Tibial nerve (tissue), 3 donors: ENCODE measurements at regions not wholly inside any gene's neighbourhood (a gene's known extent, or its start where the extent isn't known, plus 50 kb on each side); places are given as distances from the start of the nearest gene placed in this dataset.
"Not testable (repeated sequence)": the region's sequence is repeated elsewhere in the genome, so short reads cannot be mapped to it uniquely, and the experiment has no call there.

ENCODE experiments used
- POLR2A ChIP-seq, 2 donors: fragments of 450-650 bp; IDR thresholded peaks; one replicate each; pipeline ENCODE4 v1.6.1; 2017; ENCODE audit warnings: antibody characterized with exemption in 2 of 2, mild to moderate bottlenecking in 2 of 2, moderate library complexity in 2 of 2
- TF ChIP-seq, protein P1 (sequence below), 5 experiments: fragments of 200-600 bp in 3 of 5; fragments of 450-650 bp in 2 of 5; sonication (generic) in 3 of 5; IDR thresholded peaks; one replicate each; pipeline ENCODE4 v1.5.1; 2016 to 2019; ENCODE audit warnings: antibody characterized with exemption in 5 of 5, mild to moderate bottlenecking in 3 of 5, moderate library complexity in 2 of 5

DNA sequence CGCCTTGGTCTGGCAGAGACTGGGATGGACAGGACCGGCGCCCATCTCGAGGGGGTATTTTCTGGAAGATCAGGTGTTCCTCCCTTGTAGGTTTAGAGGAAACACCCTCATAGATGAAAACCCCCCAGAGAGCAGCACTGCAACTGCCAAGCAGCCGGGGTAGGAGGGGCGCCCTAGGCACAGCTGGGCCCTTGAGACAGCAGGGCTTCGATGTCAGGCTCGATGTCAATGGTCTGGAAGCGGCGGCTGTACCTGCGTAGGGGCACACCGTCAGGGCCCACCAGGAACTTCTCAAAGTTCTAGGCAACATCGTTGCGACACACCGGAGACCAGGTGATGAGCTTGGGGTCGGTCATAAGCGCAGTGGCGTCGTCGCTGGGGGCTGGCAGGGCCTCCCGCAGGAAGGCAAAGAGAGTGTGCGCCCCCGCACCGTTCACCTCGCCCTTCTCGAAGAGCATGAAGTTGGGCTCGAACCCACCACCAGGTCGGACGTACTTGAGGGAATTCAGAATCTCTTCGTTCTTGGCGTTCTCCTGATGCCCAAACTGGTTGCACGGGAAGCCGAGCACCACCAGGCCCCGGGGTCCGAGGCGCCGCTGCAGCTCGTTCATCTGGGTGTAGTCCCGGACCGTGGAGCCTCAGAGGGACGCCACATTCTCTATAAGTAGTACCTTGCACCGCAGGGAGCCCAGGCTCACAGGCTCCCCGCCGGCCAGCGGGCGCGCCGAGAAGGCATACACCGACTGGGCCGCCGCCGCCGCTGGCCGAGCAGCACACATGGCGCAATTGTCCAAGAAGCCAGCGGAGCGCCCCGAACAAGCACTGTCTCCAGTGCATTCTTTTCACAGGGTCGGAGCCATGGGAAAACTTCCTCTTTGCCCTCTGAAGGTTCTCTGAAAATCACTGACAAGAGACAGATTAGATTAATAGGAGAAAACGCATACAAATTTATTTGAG, 59.0 kb upstream of the ATXN3L start:
- not testable (repeated sequence) for TF ChIP-seq POLR2A (IDR thresholded peaks at IDR 0.05)
- TF ChIP-seq, protein P1, sequence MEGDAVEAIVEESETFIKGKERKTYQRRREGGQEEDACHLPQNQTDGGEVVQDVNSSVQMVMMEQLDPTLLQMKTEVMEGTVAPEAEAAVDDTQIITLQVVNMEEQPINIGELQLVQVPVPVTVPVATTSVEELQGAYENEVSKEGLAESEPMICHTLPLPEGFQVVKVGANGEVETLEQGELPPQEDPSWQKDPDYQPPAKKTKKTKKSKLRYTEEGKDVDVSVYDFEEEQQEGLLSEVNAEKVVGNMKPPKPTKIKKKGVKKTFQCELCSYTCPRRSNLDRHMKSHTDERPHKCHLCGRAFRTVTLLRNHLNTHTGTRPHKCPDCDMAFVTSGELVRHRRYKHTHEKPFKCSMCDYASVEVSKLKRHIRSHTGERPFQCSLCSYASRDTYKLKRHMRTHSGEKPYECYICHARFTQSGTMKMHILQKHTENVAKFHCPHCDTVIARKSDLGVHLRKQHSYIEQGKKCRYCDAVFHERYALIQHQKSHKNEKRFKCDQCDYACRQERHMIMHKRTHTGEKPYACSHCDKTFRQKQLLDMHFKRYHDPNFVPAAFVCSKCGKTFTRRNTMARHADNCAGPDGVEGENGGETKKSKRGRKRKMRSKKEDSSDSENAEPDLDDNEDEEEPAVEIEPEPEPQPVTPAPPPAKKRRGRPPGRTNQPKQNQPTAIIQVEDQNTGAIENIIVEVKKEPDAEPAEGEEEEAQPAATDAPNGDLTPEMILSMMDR (IDR thresholded peaks at IDR 0.05): not testable (repeated sequence)
